K562 (cell line): ENCODE measurements at regions not wholly inside any gene's neighbourhood (a gene's known extent, or its start where the extent isn't known, plus 50 kb on each side); places are given as distances from the start of the nearest gene placed in this dataset.

Experiments used
- HBP1 ChIP-seq: fragments of 450-650 bp; formaldehyde crosslinking; IDR thresholded peaks from 2 replicates; pipeline ENCODE4 v1.4.0; 2022; ENCODE audit warnings: missing genetic modification characterization
- KLF10 ChIP-seq: fragments of 250-450 bp; sonication (Bioruptor Pico); IDR thresholded peaks from 2 replicates; pipeline ENCODE4 v1.6.1; 2021; ENCODE audit warnings: matching md5 sums
- ZBTB17 ChIP-seq: fragments of 450-650 bp; formaldehyde crosslinking; IDR thresholded peaks from 2 replicates; pipeline ENCODE4 v1.4.0; 2020; ENCODE audit warnings: mild to moderate bottlenecking
- ZNF134 ChIP-seq: fragments of 250-450 bp; sonication (Bioruptor Pico); conservative IDR thresholded peaks from 2 replicates; pipeline ENCODE4 v1.4.0; 2020

DNA sequence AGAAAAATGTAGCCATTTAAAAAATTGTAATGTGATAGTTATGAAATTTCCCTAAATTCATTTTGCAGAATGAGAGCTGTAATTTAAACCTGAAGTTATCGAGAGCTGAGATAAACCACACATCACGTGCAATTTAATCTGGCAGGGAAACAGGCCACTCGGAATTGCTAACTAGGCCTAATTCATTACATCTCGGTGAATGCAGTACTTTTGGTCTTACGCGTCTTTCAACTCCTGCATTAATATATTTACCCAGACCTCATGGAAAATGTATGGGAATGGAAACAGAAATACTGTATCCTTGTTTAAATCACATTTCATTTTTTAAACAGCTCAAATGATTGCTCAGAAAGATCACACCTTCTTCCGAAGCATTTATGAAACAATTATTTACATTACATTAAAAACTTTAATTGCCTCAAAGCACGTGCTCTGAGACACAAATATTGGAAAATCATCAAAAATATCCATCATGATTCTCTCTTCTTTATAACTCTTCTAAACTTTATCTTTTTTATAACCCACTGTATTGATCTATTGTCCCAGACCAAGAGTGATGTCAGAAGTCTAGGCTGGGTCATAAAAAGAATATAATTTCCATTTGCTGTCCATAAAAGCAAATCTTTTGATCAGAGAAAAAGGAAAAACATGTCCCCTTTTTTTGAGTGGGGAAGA is 111.7 kb upstream of the MYL2 start:
- no peak for TF ChIP-seq HBP1 (CRISPR knock-in tag)
- no peak for TF ChIP-seq ZNF134 (CRISPR knock-in tag)
- no peak for TF ChIP-seq ZBTB17 (CRISPR knock-in tag)
- no peak for TF ChIP-seq KLF10
